ENCODE measurements at regions not wholly inside any gene's neighbourhood (a gene's known extent, or its start where the extent isn't known, plus 50 kb on each side); places are given as distances from the start of the nearest gene placed in this dataset.
A peak's percentile ranks its signal among the peaks of the same experiment; 100 is the strongest.

- H3K36me3 Mint-ChIP-seq (ENCODE audit: insufficient read depth) = peaks cover 38% of the 10 kb centered on the region
- H3K27me3 Mint-ChIP-seq (ENCODE audit: low read depth) = no peaks in the 10 kb centered on the region
- H3K4me3 Mint-ChIP-seq = peak overlapping the region; percentile 13
- no peak for ATAC-seq
- no peaks in the 10 kb centered on the region for H3K9me3 Mint-ChIP-seq
- no peak for DNase-seq
- H3K4me1 Mint-ChIP-seq (ENCODE audit: low read depth) = peaks cover 85% of the 10 kb centered on the region
Measured at GRCh38 chr7:131096267-131096927, 231.3 kb upstream of the MKLN1 start.

- Mint-ChIP-seq H3K4me1 (ENCODE audit: low read depth) (peaks cover 87% of the 10 kb centered on the region), H3K9me3 (no peaks in the 10 kb centered on the region), H3K4me3 (peak overlapping the region; percentile 19), H3K36me3 (ENCODE audit: insufficient read depth) (peaks cover 45% of the 10 kb centered on the region), H3K27me3 (ENCODE audit: low read depth) (no peaks in the 10 kb centered on the region)
- ATAC-seq = peak; percentile 45 to 51
- no peak for DNase-seq
Measured at GRCh38 chr7:131097662-131098376, 229.9 kb upstream of the MKLN1 start.

GRCh38 chr7:131098527-131098926 is 229.1 kb upstream of the MKLN1 start:
- DNase-seq = no peak
- peaks cover 49% of the 10 kb centered on the region for H3K36me3 Mint-ChIP-seq (ENCODE audit: insufficient read depth)
- H3K4me3 Mint-ChIP-seq = peak overlapping the region; percentile 6
- ATAC-seq = no peak
- H3K4me1 Mint-ChIP-seq (ENCODE audit: low read depth) = peaks cover 94% of the 10 kb centered on the region
- no peaks in the 10 kb centered on the region for H3K27me3 Mint-ChIP-seq (ENCODE audit: low read depth)
- no peaks in the 10 kb centered on the region for H3K9me3 Mint-ChIP-seq

DNA sequence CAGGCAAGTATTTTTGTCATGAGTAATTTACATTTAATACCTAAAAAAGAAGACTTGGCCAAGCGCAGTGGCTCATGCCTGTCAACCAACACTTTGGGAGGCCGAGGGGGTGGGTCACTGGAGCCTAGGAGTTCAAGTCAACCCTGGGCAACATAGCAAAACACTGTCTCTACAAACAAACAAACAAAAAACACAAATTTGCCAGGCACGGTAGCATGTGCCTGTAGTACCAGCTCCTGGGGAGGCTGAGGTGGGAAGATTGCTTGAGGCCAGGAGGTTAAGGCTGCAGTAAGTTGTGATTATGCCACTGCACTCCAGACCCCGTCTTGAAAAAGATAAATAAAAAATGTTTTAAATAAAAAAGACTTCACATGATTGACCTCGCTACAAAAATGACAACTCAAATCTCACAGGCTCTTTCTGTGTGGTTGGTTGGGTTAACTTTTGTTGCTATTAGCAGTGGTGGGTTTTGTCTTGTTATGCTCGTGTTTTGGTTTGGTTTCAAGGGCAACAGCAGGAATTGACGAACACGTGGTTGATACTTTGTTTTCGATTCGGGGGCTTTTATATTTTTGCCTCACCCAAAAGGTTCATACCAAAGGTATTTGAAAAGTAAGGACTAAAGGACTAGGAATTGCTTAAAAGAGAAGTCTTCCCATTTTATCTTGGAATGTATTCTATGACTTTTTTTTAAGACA is 227.2 kb upstream of the MKLN1 start:
- H3K4me1 Mint-ChIP-seq (ENCODE audit: low read depth) = peaks cover 97% of the 10 kb centered on the region
- no peak for DNase-seq
- H3K36me3 Mint-ChIP-seq (ENCODE audit: insufficient read depth) = peaks cover 51% of the 10 kb centered on the region

DNA sequence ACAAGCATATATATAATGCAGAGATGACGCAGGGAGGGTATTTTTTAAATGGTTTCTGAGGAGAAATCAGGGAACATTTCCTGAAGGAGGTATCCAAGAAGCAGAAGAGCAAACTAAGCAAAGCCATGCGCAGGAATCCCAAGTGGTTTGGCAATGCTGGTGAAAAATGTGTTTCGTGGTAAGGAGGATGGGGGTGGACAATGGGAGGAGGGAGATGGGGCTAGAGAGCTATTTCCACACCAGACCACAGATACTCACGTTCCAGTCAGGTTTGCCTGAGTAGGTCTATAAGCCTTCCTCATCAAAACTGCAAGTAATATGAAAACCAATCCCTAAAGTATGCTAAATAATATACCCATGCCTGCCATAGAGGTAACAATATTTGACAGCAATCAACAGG is 223.7 kb upstream of the MKLN1 start:
- Mint-ChIP-seq H3K4me3 (peak overlapping the region; percentile 86), H3K36me3 (ENCODE audit: insufficient read depth) (peaks cover 36% of the 10 kb centered on the region), H3K4me1 (ENCODE audit: low read depth) (peaks cover 73% of the 10 kb centered on the region), H3K27me3 (ENCODE audit: low read depth) (no peaks in the 10 kb centered on the region), H3K9me3 (no peaks in the 10 kb centered on the region)
- DNase-seq (no peak), ATAC-seq (no peak)

More for the DNA sequence above, 227.2 kb upstream of the MKLN1 start:
- no peaks in the 10 kb centered on the region for H3K27me3 Mint-ChIP-seq (ENCODE audit: low read depth)
- H3K4me3 Mint-ChIP-seq = peak overlapping the region; percentile 60
- H3K9me3 Mint-ChIP-seq = no peaks in the 10 kb centered on the region
- ATAC-seq = no peak

DNA sequence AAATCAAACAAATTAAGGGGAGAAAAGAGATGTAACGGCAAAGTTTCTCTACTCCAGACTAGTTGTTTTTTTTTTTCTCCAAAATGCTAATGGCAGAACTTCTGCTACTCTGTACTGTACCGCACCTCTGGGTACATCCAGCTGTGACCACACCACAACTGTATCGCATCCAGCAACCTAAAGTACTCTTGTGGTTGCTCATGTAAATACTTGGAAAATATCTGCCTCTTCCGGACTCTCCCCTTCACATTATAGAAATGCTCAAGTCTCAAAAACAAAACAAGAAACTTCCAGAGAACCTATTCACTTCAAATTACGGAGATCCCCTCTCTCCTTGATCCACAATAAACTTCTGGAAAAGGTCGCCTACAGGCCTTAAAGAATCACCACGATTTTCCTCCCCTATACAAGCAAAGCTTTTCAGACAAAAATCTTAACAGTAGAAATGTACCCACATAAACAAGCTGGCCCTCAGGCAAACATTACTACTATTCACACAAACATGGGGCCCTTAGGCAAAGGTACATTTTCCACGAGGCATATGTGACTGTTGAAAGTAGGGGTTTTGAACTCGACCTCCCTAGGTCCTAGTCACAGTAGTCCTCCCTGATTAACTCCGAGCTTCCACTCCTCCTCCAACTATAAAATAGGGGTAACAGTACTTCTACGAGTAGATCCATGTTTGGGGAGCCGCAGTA is 222.9 kb upstream of the MKLN1 start:
- H3K4me1 Mint-ChIP-seq (ENCODE audit: low read depth) = peaks cover 73% of the 10 kb centered on the region
- peaks cover 33% of the 10 kb centered on the region for H3K36me3 Mint-ChIP-seq (ENCODE audit: insufficient read depth)
- H3K9me3 Mint-ChIP-seq = no peaks in the 10 kb centered on the region
- peak overlapping the region; percentile 86 for H3K4me3 Mint-ChIP-seq
- DNase-seq = no peak
- no peak for ATAC-seq
- no peaks in the 10 kb centered on the region for H3K27me3 Mint-ChIP-seq (ENCODE audit: low read depth)

DNA sequence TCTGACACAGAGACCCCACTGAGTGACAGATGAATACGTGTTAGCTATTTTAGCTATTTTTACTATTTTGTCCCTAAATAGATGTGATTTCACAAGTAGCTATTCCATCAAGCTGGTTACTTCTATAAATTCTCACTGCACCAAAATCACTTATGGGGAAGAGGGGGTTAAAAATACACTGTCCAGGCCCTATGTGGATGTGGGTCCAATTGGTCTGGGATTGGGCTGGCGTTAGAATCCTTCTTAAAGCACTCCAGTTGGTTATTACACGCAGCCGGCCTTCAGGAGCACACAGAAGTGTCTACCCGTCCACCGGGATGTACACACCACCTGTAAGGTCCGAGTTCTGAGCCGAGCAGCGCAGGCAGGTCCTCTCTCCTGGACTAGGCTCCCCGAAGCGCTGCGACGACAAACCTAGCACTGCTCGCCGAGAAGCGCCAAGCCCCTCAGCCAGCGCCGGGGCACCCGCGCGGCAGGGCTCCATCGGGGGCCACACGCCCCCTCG is 222.3 kb upstream of the MKLN1 start:
- Mint-ChIP-seq H3K36me3 (ENCODE audit: insufficient read depth) (peaks cover 32% of the 10 kb centered on the region), H3K4me1 (ENCODE audit: low read depth) (peaks cover 69% of the 10 kb centered on the region), H3K4me3 (peak overlapping the region; percentile 86), H3K9me3 (no peaks in the 10 kb centered on the region), H3K27me3 (ENCODE audit: low read depth) (no peaks in the 10 kb centered on the region)
- no peak for DNase-seq
- peak; percentile 5 for ATAC-seq

DNA sequence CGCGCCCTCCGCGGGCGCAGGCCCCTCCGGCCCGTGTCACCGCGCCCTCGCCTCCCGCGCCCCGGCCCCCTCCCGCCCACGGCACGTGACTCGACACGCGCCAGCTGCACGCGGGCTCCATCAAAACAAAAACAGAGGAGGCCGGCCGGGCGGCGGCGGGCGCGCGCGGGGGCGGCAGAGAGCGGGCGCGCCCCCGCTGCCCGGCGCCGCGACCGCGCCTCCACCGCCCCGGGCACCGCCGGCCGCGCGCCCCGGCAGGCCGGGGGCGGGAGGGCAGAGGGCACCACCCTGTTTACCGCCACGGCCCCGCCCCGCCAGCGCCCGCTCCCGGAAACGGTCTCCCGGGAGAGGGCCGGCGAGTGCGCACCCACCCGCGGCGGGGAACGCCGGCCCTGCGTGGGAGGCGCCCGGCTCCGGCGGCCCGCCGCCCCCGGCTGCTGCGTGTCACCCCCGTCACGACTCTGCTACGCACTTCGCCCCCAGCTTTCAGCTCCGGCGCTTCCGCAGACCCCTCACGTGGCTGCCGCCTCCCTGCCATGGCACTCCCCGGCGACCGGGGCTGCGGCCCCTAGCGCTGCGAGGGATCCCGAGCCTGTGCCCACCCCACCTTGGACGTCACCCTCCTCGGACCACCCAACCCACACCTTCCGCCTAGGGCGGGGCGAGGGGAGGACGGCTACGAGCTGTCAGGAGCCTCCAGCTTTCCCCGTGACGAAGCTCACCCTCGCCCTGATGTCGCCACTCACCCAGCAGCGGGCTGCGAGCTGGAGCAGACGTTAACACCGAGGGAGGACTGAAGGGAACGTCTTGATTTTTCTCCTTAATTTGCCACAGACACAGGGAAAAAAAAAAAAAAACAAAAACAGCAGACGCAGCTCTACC is 221.6 kb upstream of the MKLN1 start:
- peaks cover 27% of the 10 kb centered on the region for H3K36me3 Mint-ChIP-seq (ENCODE audit: insufficient read depth)
- peak overlapping the region; percentile 92 for H3K4me3 Mint-ChIP-seq
- ATAC-seq = peak; percentile 44 to 51
- no peaks in the 10 kb centered on the region for H3K27me3 Mint-ChIP-seq (ENCODE audit: low read depth)
- peak; percentile 83 for DNase-seq
- no peaks in the 10 kb centered on the region for H3K9me3 Mint-ChIP-seq
- peaks cover 69% of the 10 kb centered on the region for H3K4me1 Mint-ChIP-seq (ENCODE audit: low read depth)

DNA sequence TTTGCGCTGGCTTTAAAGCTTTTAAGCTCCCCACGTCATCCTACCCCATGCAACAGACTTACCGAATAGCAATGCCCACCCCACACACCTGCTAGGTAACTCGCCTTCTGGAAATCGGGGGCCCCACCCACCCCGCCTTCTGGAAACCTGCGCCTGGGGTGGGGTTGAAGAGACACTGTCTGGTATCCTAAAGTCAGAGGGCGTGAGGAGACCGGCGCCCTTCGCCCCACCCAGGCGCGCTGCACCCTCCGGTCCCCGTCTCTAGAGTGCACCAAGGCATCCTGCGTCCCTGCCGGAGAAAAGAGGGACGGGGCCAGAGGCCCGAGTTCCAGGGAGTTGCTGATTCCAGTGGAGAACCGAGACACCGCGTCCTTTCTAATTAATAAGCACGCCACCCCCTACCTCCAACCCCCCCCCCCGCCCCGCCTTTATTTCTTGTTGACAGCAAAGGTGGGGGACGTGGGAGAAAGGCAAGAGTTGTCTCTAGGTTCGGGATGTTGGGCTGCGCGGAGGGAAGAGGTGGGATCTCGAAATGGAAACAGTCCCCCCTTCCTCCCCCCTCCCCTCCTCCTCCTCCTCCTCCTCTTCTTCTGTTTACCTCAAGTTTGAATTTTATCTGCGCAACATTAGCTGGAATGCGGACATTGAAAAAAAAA is 220.9 kb upstream of the MKLN1 start:
- DNase-seq = peak; percentile 47
- peak in 1 of 2 donors; percentile 2 for ATAC-seq
- Mint-ChIP-seq H3K4me3 (peak overlapping the region; percentile 92), H3K27me3 (ENCODE audit: low read depth) (no peaks in the 10 kb centered on the region), H3K36me3 (ENCODE audit: insufficient read depth) (peaks cover 25% of the 10 kb centered on the region), H3K4me1 (ENCODE audit: low read depth) (peaks cover 68% of the 10 kb centered on the region), H3K9me3 (no peaks in the 10 kb centered on the region)

DNA sequence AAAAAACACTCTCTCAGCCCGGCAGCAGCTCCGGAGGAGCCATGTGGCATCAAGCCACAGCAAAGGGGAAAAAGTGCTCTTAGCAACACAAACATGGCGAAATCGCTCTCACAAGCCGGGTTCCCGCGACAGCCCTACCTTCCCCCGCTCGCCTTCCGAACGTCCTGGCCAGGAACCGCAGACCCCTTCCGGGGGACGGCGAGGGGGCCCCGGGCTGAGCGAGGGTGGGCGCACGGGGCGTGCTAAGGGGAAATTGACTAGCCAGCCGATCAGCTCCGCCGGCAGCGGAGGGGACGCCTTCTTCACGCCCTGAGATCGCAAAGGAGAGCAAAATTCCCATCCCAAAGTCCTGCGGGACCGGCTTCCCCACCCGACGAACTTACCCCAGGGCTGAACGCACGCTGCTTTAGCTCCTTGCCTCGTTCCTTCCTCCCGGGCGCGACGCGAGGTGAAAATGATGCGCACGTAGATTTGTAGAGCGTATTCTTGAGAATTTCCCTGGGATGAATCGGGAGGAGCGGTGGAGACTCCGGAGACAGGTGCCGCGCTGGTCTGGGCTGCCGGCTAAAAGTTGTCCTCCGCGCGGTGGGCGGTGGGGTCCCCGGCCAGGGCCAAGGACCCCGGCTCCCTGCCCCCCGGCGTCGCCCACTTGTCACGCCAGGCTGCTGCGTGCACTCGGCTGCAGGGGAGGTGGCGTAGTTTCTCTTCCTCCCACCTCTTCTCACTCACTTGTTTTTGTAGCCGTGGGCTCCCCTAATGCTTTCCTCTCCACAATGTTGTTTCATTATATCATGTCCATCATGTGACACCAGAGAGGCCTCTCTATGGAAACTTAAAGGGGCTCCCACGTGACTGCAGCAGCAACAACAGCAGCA is 220.1 kb upstream of the MKLN1 start:
- no peaks in the 10 kb centered on the region for H3K27me3 Mint-ChIP-seq (ENCODE audit: low read depth)
- peak overlapping the region; percentile 92 for H3K4me3 Mint-ChIP-seq
- H3K36me3 Mint-ChIP-seq (ENCODE audit: insufficient read depth) = peaks cover 18% of the 10 kb centered on the region
- peaks cover 67% of the 10 kb centered on the region for H3K4me1 Mint-ChIP-seq (ENCODE audit: low read depth)
- ATAC-seq (peak; percentile 47 to 52), DNase-seq (peak; percentile 60)
- no peaks in the 10 kb centered on the region for H3K9me3 Mint-ChIP-seq

GRCh38 chr7:131108212-131108940 is 219.3 kb upstream of the MKLN1 start:
- no peaks in the 10 kb centered on the region for H3K9me3 Mint-ChIP-seq
- peaks cover 15% of the 10 kb centered on the region for H3K36me3 Mint-ChIP-seq (ENCODE audit: insufficient read depth)
- DNase-seq (no peak), ATAC-seq (peak; percentile 7 to 11)
- H3K27me3 Mint-ChIP-seq (ENCODE audit: low read depth) = no peaks in the 10 kb centered on the region
- peaks cover 65% of the 10 kb centered on the region for H3K4me1 Mint-ChIP-seq (ENCODE audit: low read depth)
- peak overlapping the region; percentile 92 for H3K4me3 Mint-ChIP-seq
